ENCODE measurements at regions not wholly inside any gene's neighbourhood (a gene's known extent, or its start where the extent isn't known, plus 50 kb on each side); places are given as distances from the start of the nearest gene placed in this dataset.

DNA sequence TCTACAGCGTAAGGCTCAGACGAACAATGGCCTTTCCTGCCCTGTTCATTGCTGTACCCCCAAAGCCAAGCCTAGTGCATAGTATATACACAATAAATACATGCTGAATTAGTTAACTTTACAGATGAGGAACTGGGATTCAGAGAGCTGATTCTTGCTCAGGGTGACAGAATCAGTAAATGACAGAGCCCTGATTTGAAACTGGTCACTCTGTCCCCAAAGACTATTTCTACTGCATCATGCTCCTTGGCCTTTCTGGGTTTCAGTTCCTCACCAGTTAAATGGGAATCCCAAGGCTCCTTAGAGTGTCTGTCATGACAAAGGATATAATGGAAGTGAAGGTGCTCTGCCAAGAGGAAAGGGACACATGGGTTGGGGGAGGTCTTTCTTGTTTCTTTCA, 50.5 kb upstream of the TSKU start:
- H3K9ac ChIP-seq (replicated peaks in 1 of 4; ENCODE audit: extremely low read depth in 1 of 4, low read depth in 3 of 4, low read length in 3 of 4), result no peak overlapping the region
- no peak overlapping the region for H3K4me3 ChIP-seq (ENCODE audit: extremely low read depth in 1 of 4, insufficient read depth in 2 of 4, low read depth in 3 of 4, low read length in 4 of 4)
- no peak overlapping the region for H2BK12ac ChIP-seq (ENCODE audit: low read depth, low read length)
- 92% methylated on average over 2 of the region's 2 CpGs; no CpG with 5 or more reads in 1 of the 2 experiments for WGBS, 2 experiments (ENCODE audit: extremely low coverage in 1 of 2, insufficient coverage in 1 of 2, insufficient read length in 1 of 2, insufficient replicate concordance in 2 of 2, low coverage in 1 of 2, low lambda C conversion rate in 2 of 2, missing lambda C conversion rate in 1 of 2)
- H3K4me2 ChIP-seq (ENCODE audit: insufficient read depth in 1 of 2, low read depth in 2 of 2, low read length in 2 of 2), result no peak overlapping the region
- no peak overlapping the region for H2BK20ac ChIP-seq (ENCODE audit: low read length)
- no peak overlapping the region for H2BK5ac ChIP-seq (ENCODE audit: low read depth, low read length)
- no peaks in the 10 kb centered on the region for H3K79me1 ChIP-seq (ENCODE audit: low read depth, low read length)
- no peak overlapping the region for H3K27ac ChIP-seq (ENCODE audit: low read depth, low read length)
- no peak overlapping the region for H2BK120ac ChIP-seq (replicated peaks; ENCODE audit: low read depth, low read length)
- H4K20me1 ChIP-seq (replicated peaks in 1 of 2; ENCODE audit: control insufficient read depth in 1 of 2, insufficient read depth in 2 of 2, low read length in 2 of 2), result no peaks in the 10 kb centered on the region
- TF ChIP-seq ZNF274 (IDR thresholded peaks at IDR 0.05; ENCODE audit: borderline replicate concordance, extremely low read depth, low read length) (no peak), JUN (IDR thresholded peaks at IDR 0.05; ENCODE audit: low read depth, low read length) (no peak), BACH1 (IDR thresholded peaks at IDR 0.05; ENCODE audit: low read length) (no peak), KDM1A (IDR thresholded peaks at IDR 0.05; ENCODE audit: borderline replicate concordance, low read length) (no peak), POLR2A (IDR thresholded peaks at IDR 0.05; ENCODE audit: control extremely low read depth in 1 of 2, low read depth in 2 of 2, low read length in 2 of 2) (no peak), HDAC2 (IDR thresholded peaks at IDR 0.05; ENCODE audit: borderline replicate concordance in 1 of 2, low read depth in 2 of 2, low read length in 2 of 2) (no peak), CREB1 (IDR thresholded peaks at IDR 0.05) (no peak), FOSL1 (IDR thresholded peaks at IDR 0.05; ENCODE audit: insufficient read depth, low read depth, low read length) (no peak), HDAC6 (IDR thresholded peaks at IDR 0.05; ENCODE audit: low read depth, low read length) (no peak), SAP30 (IDR thresholded peaks at IDR 0.05; ENCODE audit: insufficient read depth, insufficient replicate concordance, low read length) (no peak), CBX8 (IDR thresholded peaks at IDR 0.05; ENCODE audit: borderline replicate concordance, low read depth, low read length) (no peak), KDM4A (IDR thresholded peaks at IDR 0.05; ENCODE audit: low read depth, low read length, severe bottlenecking) (no peak), RNF2 (IDR thresholded peaks at IDR 0.05; ENCODE audit: borderline replicate concordance, low read depth, low read length, missing control alignments, poor library complexity, severe bottlenecking) (no peak), TEAD4 (IDR thresholded peaks at IDR 0.05; ENCODE audit: low read depth, low read length) (no peak), CEBPB (IDR thresholded peaks at IDR 0.05; ENCODE audit: low read depth, low read length) (no peak)
- no peaks in the 10 kb centered on the region for H3K79me2 ChIP-seq (ENCODE audit: control insufficient read depth in 1 of 2, insufficient read depth in 2 of 2, low read length in 2 of 2)
- H2BK15ac ChIP-seq (ENCODE audit: low read length), result no peak overlapping the region
- CTCF ChIA-PET (ENCODE audit: partially characterized antibody), result interaction anchor here (1.2 to 9.6 kb wide), 9 partner anchors 8 to 187 kb away, joined by 3 to 92 read pairs (median 17); no protein-coding TSS in a partner anchor
- H3K27me3 ChIP-seq (replicated peaks in 1 of 4; ENCODE audit: control insufficient read depth in 3 of 4, extremely low read depth in 1 of 4, insufficient read depth in 3 of 4, low read length in 3 of 4), result no peaks in the 10 kb centered on the region
- no peak overlapping the region for H4K8ac ChIP-seq (ENCODE audit: extremely low read depth, insufficient read depth, low read length)
- H3K9me3 ChIP-seq (ENCODE audit: insufficient read depth in 2 of 2, low read depth in 1 of 2, low read length in 1 of 2), result no peaks in the 10 kb centered on the region
- H2AK5ac ChIP-seq (ENCODE audit: low read depth, low read length), result no peak overlapping the region
- H3K4ac ChIP-seq (replicated peaks; ENCODE audit: insufficient read length, low read depth, low read length), result no peak overlapping the region
- POLR2A ChIA-PET (ENCODE audit: partially characterized antibody), result no interaction called here
- DNase-seq (ENCODE audit: low read depth in 1 of 2, low spot score in 2 of 2) (no peak), FAIRE-seq (no peak)
- no peaks in the 10 kb centered on the region for H3K23me2 ChIP-seq (ENCODE audit: low read depth, low read length)
- H3K23ac ChIP-seq (ENCODE audit: insufficient read length), result no peak overlapping the region
- no peaks in the 10 kb centered on the region for H3K36me3 ChIP-seq (ENCODE audit: control insufficient read depth in 2 of 4, insufficient read depth in 4 of 4, low read length in 3 of 4)
- no peak overlapping the region for H3K14ac ChIP-seq (ENCODE audit: insufficient read length)
- H2AFZ ChIP-seq (ENCODE audit: low read length), result no peak overlapping the region
- H4K5ac ChIP-seq (ENCODE audit: insufficient read length, low read depth, low read length), result no peak overlapping the region
- no peak overlapping the region for H4K91ac ChIP-seq (replicated peaks; ENCODE audit: insufficient read length, low read length)
- H3K4me1 ChIP-seq (replicated peaks in 1 of 4; ENCODE audit: control insufficient read depth in 3 of 4, insufficient read depth in 4 of 4, low read length in 3 of 4), result peaks cover 8 to 17% (median 13%) of the 10 kb centered on the region in 4 experiments
- H3K18ac ChIP-seq (ENCODE audit: extremely low read depth, low read length), result no peak overlapping the region
- H3K56ac ChIP-seq (replicated peaks; ENCODE audit: insufficient read length, low read depth, low read length), result no peak overlapping the region
